ENCODE measurements at regions not wholly inside any gene's neighbourhood (a gene's known extent, or its start where the extent isn't known, plus 50 kb on each side); places are given as distances from the start of the nearest gene placed in this dataset.
"Not testable (repeated sequence)": the region's sequence is repeated elsewhere in the genome, so short reads cannot be mapped to it uniquely, and the experiment has no call there.

DNA sequence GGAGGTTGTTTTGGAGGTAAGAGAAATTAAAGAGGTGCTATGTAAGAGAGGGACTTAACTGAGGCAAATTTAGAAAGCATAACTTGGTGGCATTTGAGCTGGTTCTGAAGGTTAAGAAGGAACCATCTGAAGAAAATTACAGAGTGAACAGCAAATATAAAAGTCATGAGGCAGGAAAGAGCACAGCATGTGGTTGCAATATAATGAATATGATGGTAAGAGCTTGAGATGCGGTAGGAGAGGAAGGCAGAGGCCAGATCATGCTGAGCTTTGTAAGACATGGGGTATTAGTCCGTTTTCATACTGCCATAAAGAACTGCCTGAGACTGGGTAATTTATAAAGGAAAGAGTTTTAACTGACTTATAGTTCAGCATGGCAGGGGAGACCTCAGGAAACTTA is 279.1 kb downstream of the UTRN start:
- Histone ChIP-seq H3K27me3 (no peaks in the 10 kb centered on the region), H3K36me3 (peaks cover 0 to 16% of the 10 kb centered on the region in 2 donors), H3K9me3 (no peaks in the 10 kb centered on the region), H3K4me3 (no peak overlapping the region), H3K4me1 (peaks cover 0 to 7% of the 10 kb centered on the region in 2 donors), H3K27ac (no peak overlapping the region)
- DNase-seq (no peak), ATAC-seq (no peak)
- intact Hi-C loops (cut with DNase I): no loop called here
- TF ChIP-seq, protein P1, sequence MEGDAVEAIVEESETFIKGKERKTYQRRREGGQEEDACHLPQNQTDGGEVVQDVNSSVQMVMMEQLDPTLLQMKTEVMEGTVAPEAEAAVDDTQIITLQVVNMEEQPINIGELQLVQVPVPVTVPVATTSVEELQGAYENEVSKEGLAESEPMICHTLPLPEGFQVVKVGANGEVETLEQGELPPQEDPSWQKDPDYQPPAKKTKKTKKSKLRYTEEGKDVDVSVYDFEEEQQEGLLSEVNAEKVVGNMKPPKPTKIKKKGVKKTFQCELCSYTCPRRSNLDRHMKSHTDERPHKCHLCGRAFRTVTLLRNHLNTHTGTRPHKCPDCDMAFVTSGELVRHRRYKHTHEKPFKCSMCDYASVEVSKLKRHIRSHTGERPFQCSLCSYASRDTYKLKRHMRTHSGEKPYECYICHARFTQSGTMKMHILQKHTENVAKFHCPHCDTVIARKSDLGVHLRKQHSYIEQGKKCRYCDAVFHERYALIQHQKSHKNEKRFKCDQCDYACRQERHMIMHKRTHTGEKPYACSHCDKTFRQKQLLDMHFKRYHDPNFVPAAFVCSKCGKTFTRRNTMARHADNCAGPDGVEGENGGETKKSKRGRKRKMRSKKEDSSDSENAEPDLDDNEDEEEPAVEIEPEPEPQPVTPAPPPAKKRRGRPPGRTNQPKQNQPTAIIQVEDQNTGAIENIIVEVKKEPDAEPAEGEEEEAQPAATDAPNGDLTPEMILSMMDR (IDR thresholded peaks at IDR 0.05): no peak

DNA sequence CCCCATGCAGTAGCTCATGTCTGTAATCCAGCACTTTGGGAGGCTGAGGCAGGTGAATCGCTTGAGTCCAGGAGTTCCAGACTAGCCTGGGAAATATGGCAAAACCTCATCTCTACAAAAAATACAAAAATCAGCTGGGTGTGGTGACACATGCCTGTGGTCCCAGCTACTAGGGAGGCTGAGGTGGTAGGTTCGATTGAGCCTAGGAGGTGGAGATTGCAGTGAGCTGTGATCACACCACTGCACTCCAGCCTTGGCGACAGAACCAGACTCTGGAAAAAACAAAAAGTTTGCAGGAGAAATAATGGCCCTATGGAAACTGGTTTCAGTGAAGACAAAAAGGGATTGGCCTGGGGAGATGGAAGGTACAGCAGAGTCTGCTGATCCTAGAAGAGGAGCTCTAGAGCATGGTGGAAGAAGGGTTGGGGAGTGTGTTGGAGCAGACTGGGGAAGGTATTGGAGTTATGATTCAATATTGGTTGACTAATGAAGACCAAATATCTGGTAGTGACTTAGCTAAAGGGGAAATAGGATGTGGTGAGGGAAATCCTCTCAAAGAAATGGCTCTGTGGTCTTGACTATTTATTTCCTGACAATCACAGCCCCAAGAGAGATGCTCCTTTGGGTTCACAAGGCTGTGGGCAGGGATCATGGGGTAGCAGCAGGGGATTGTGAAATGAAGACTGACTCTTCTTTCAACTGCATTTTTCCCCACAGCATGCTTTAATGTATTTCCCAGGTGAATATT is 281.9 kb downstream of the UTRN start:
- Histone ChIP-seq H3K36me3 (peaks cover 0 to 32% of the 10 kb centered on the region in 2 donors), H3K27ac (no peak overlapping the region), H3K27me3 (no peaks in the 10 kb centered on the region), H3K9me3 (no peaks in the 10 kb centered on the region), H3K4me1 (no peaks in the 10 kb centered on the region), H3K4me3 (no peak overlapping the region)
- ATAC-seq: no peak
- TF ChIP-seq, protein P1 (IDR thresholded peaks at IDR 0.05): no peak
- DNase-seq: no peak
- intact Hi-C loops (cut with DNase I): no loop called here

DNA sequence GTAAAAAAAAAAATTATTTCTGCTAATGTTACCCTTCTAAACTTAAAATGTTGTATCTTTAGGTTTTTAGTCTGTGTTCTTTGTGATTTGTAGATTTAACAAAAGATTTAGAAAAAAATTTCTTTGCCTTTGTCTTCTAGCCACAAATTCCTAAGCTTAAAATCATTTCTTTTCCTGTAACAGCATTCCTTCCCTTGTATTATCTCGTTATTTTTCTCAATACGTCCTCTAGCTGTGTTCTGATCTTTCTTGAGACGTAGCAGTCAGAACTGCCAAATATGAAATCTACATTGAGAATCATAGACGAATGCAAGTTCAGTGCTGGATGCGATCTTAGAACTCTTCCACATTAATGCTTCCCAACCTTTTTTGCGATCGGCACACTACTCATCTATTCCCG is 283.1 kb downstream of the UTRN start:
- Histone ChIP-seq H3K4me3 (no peak overlapping the region), H3K4me1 (no peaks in the 10 kb centered on the region), H3K27me3 (no peaks in the 10 kb centered on the region), H3K36me3 (peaks cover 0 to 29% of the 10 kb centered on the region in 2 donors), H3K27ac (no peak overlapping the region), H3K9me3 (no peaks in the 10 kb centered on the region)
- intact Hi-C loops (cut with DNase I): no loop called here
- TF ChIP-seq, protein P1 (IDR thresholded peaks at IDR 0.05): no peak
- ATAC-seq (no peak), DNase-seq (no peak)

DNA sequence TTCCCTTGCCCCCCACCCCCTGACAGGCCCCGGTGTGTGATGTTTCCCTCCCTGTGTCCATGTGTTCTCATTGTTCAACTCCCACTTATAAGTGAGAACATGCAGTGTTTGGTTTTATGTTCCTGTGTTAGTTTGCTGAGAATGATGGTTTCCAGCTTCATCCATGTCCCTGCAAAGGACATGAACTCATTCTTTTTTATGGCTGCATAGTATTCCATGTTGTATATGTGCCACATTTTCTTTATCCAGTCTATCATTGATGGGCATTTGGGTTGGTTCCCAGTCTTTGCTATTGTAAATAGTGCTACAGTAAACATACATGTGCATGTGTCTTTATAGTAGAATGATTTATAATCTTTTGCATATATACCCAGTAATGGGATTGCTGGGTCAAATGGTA is 287.4 kb downstream of the UTRN start:
- intact Hi-C loops (cut with DNase I); H3K4me1 ChIP-seq; H3K4me3 ChIP-seq; H3K27me3 ChIP-seq; DNase-seq; H3K27ac ChIP-seq; H3K9me3 ChIP-seq; ATAC-seq: not testable (repeated sequence)
- H3K36me3 ChIP-seq: peaks cover 0 to 34% of the 10 kb centered on the region in 2 donors

DNA sequence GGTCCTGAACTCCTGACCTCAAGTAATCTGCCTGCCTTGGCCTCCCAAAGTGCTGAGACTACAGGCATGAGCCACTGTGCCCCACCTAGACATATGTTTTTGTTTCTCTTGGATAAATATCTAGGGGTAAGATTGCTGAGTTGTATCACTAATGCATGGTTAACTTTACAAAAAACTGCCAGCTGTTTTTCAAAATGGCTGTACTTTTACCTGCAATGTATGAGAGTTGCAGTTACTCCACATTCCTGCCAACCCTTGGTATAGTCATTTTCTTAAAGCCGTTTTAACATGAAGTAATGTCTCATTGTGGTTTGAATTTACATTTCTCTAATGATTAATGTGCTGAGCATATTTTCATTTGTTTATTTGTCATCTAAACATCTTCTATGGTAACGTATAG is 289.7 kb downstream of the UTRN start:
- DNase-seq (no peak), ATAC-seq (no peak)
- Histone ChIP-seq H3K36me3 (peaks cover 0 to 45% of the 10 kb centered on the region in 2 donors), H3K9me3 (no peaks in the 10 kb centered on the region), H3K4me1 (no peaks in the 10 kb centered on the region), H3K27me3 (no peaks in the 10 kb centered on the region), H3K4me3 (no peak overlapping the region), H3K27ac (no peak overlapping the region)
- intact Hi-C loops (cut with DNase I): no loop called here
- TF ChIP-seq, protein P1 (IDR thresholded peaks at IDR 0.05): no peak

DNA sequence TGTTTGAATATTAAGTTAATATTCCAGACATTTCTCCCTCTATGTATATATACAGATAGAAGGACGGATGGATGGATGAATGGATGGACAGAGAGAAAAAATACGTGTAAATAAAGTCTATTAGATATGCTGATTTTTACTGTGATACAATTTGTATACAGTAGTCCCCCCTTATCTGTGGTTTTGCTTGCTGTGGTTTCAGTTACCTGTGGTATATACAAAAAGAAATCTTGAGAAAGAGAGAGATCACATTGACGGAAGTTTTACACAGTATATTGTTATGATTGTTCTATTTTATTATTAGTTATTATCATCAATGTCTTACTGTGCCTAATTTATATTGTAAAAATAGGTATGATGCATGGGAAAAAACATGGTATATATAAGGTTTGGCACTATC is 290.2 kb downstream of the UTRN start:
- no peak for DNase-seq

More for the DNA sequence above, 290.2 kb downstream of the UTRN start:
- H3K27ac ChIP-seq: no peak overlapping the region
- no peak for ATAC-seq
- peaks cover 0 to 40% of the 10 kb centered on the region in 2 donors for H3K36me3 ChIP-seq
- intact Hi-C loops (cut with DNase I): no loop called here
- H3K4me1 ChIP-seq: no peaks in the 10 kb centered on the region
- H3K4me3 ChIP-seq: no peak overlapping the region
- H3K9me3 ChIP-seq: no peaks in the 10 kb centered on the region
- H3K27me3 ChIP-seq: no peaks in the 10 kb centered on the region
- TF ChIP-seq, protein P1 (IDR thresholded peaks at IDR 0.05): no peak
